Lower leg skin (tissue), 3 donors: ENCODE measurements at regions not wholly inside any gene's neighbourhood (a gene's known extent, or its start where the extent isn't known, plus 50 kb on each side); places are given as distances from the start of the nearest gene placed in this dataset.

Experiments used
- POLR2A ChIP-seq, 2 donors: fragments of 450-650 bp; IDR thresholded peaks; one replicate each; pipeline ENCODE4 v1.6.1; 2016 to 2017; ENCODE audit warnings: antibody characterized with exemption in 2 of 2, mild to moderate bottlenecking in 1 of 2, moderate library complexity in 1 of 2
- TF ChIP-seq, protein P1 (sequence below), 3 donors: fragments of 450-650 bp; IDR thresholded peaks; one replicate each; pipeline ENCODE4 v1.5.1; 2016; ENCODE audit warnings: antibody characterized with exemption in 3 of 3, mild to moderate bottlenecking in 3 of 3, moderate library complexity in 2 of 3

DNA sequence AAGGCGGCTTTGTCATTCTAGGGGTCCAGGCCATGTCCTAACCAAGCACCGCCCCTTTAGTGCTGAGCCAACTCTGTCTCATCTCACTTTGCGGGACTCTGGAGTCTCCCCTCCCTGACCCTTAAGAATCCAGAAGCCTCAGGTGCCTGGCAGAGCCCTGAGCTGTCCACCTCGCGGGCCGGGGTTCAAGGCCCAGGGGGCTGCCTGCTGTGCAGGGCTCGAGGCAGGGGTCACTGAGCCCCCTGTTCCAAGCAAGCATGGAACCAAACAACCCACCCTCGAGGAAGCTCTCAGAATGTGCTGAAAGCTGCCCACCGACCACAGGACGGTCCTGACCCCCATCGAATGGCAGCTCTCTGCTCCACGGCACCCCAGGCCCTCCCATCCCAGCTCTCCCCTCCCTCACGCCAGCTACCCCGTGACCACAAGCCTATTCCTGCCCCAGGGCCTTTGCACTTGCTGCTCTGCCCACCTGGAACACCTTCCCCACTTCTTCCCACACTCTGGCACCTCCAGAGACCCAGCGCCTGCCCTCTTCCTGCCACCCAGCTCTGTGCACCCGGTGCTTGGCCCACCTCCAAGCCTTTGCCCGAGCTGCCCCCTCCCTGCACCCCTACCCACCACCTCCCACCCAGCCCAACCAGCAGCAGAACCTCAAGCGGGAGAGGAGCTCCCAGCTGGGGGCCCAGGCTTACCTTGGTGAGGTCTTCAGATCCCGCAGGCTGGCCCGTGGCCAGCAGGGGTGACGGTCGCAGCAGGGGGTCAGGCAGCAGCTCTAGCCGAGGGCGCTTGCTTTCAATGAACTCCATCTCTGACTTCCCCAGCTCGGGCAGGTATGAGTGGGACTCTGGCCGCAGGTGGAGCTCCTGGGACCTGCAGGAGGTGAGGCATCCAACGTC, 84.3 kb downstream of the NCOR2 start:
- TF ChIP-seq, protein P1, sequence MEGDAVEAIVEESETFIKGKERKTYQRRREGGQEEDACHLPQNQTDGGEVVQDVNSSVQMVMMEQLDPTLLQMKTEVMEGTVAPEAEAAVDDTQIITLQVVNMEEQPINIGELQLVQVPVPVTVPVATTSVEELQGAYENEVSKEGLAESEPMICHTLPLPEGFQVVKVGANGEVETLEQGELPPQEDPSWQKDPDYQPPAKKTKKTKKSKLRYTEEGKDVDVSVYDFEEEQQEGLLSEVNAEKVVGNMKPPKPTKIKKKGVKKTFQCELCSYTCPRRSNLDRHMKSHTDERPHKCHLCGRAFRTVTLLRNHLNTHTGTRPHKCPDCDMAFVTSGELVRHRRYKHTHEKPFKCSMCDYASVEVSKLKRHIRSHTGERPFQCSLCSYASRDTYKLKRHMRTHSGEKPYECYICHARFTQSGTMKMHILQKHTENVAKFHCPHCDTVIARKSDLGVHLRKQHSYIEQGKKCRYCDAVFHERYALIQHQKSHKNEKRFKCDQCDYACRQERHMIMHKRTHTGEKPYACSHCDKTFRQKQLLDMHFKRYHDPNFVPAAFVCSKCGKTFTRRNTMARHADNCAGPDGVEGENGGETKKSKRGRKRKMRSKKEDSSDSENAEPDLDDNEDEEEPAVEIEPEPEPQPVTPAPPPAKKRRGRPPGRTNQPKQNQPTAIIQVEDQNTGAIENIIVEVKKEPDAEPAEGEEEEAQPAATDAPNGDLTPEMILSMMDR (IDR thresholded peaks at IDR 0.05) = no peak
- no peak for TF ChIP-seq POLR2A (IDR thresholded peaks at IDR 0.05)
